Ovary (tissue), 3 donors: ENCODE measurements at regions not wholly inside any gene's neighbourhood (a gene's known extent, or its start where the extent isn't known, plus 50 kb on each side); places are given as distances from the start of the nearest gene placed in this dataset.

Experiments
- CTCF ChIP-seq, 3 donors: fragments of 450-650 bp in 2 of 3; fragments of 200-600 bp in 1 of 3; IDR thresholded peaks; one replicate each; pipeline versions ENCODE4 v1.5.1 to v1.8.0; 2016 to 2022; ENCODE audit warnings: antibody characterized with exemption in 3 of 3, mild to moderate bottlenecking in 1 of 3
- EP300 ChIP-seq: sonication (generic); formaldehyde crosslinking; IDR thresholded peaks from one replicate; pipeline ENCODE4 v1.6.1; 2017; ENCODE audit warnings: antibody characterized with exemption
- POLR2A ChIP-seq: fragments of 450-650 bp; IDR thresholded peaks from one replicate; pipeline ENCODE4 v1.6.1; 2017; ENCODE audit warnings: antibody characterized with exemption, mild to moderate bottlenecking, moderate library complexity
- donor health status: DM: no; HTN: no; CAD: no.

GRCh38 chr9:22913026-22913425 is 466.4 kb downstream of the DMRTA1 start:
- TF ChIP-seq CTCF (IDR thresholded peaks at IDR 0.05) (no peak), POLR2A (no peak), EP300 (no peak)
